ENCODE measurements at regions not wholly inside any gene's neighbourhood (a gene's known extent, or its start where the extent isn't known, plus 50 kb on each side); places are given as distances from the start of the nearest gene placed in this dataset.

- TF ChIP-seq CEBPZ (IDR thresholded peaks at IDR 0.05; ENCODE audit: borderline replicate concordance, low read depth, low read length) (no peak), KDM5B (IDR thresholded peaks at IDR 0.05; ENCODE audit: insufficient replicate concordance, low read depth, low read length) (no peak)
Measured at GRCh38 chr15:70539912-70540530, 223.3 kb downstream of the UACA start (continued).

GRCh38 chr15:70539409-70539808 lies 223.9 kb downstream of the UACA start:
- DNase-seq (ENCODE audit: extremely low read depth in 1 of 4, low spot score in 3 of 4) (no peak), ATAC-seq (no peak), FAIRE-seq (no peak)
- Histone ChIP-seq H2AFZ (ENCODE audit: low read depth, low read length) (no peak overlapping the region), H3K9me1 (ENCODE audit: control insufficient read depth, insufficient read depth, low read length) (no peaks in the 10 kb centered on the region), H3K27ac (ENCODE audit: extremely low read depth, low read depth, low read length) (no peak overlapping the region), H3K9ac (ENCODE audit: insufficient read depth in 1 of 2, low read depth in 2 of 2, low read length in 2 of 2) (no peak overlapping the region), H3K4me1 (replicated peaks in 1 of 2; ENCODE audit: control insufficient read depth in 2 of 2, insufficient read depth in 2 of 2, low read length in 2 of 2) (no peaks in the 10 kb centered on the region), H3K27me3 (ENCODE audit: control insufficient read depth in 2 of 2, insufficient read depth in 2 of 2, low read length in 2 of 2) (peaks cover 6 to 38% of the 10 kb centered on the region in 2 experiments; a peak in 3 of 5 replicates), H3K36me3 (ENCODE audit: control insufficient read depth, insufficient read depth, low read length) (no peaks in the 10 kb centered on the region), H3K9me3 (replicated peaks; ENCODE audit: control insufficient read depth, insufficient read depth, low read depth, low read length) (no peaks in the 10 kb centered on the region), H4K20me1 (replicated peaks; ENCODE audit: control insufficient read depth, insufficient read depth, low read length) (no peaks in the 10 kb centered on the region), H3K4me2 (ENCODE audit: insufficient read depth, low read length) (no peak overlapping the region), H3K4me3 (no peak overlapping the region), H3K79me2 (ENCODE audit: control insufficient read depth, insufficient read depth, low read length) (no peaks in the 10 kb centered on the region)
- POLR2A ChIA-PET: no interaction called here
- no TSS peak for BruUV-seq (replicated peaks)
- CTCF ChIA-PET (ENCODE audit: low intra/inter-chr PET ratio): no interaction called here
- 8% methylated on average over 5 of the region's 5 CpGs for WGBS (ENCODE audit: insufficient coverage, low coverage, missing lambda C conversion rate)
- intact Hi-C loops (cut with micrococcal nuclease) (no loop called here), in situ Hi-C loops (cut with MboI) (no loop called here)
- TF ChIP-seq POLR2A (conservative IDR thresholded peaks at IDR 0.05) (no peak), ZNF75A (CRISPR knock-in tag; IDR thresholded peaks at IDR 0.05) (no peak), RBM14 (IDR thresholded peaks at IDR 0.05; ENCODE audit: borderline replicate concordance, insufficient read depth, low read depth, low read length) (no peak), ZNF217 (CRISPR knock-in tag; IDR thresholded peaks at IDR 0.05) (no peak), ZNF644 (tag; IDR thresholded peaks at IDR 0.05; ENCODE audit: low read depth) (no peak), TAF9B (IDR thresholded peaks at IDR 0.05; ENCODE audit: partially characterized antibody) (no peak), THRB (CRISPR knock-in tag; conservative IDR thresholded peaks at IDR 0.05) (no peak), HDAC8 (tag; IDR thresholded peaks at IDR 0.05) (no peak), SREBF1 (IDR thresholded peaks at IDR 0.05; ENCODE audit: borderline replicate concordance, low read depth, low read length) (no peak), BACH1 (tag; IDR thresholded peaks at IDR 0.05) (no peak), XRCC5 (IDR thresholded peaks at IDR 0.05; ENCODE audit: low read depth, low read length) (no peak), TEAD1 (CRISPR knock-in tag; IDR thresholded peaks at IDR 0.05) (no peak), DMBX1 (CRISPR knock-in tag; IDR thresholded peaks at IDR 0.05; ENCODE audit: borderline replicate concordance) (no peak), FOXA1 (IDR thresholded peaks at IDR 0.05; ENCODE audit: borderline replicate concordance) (no peak), BCL6 (CRISPR knock-in tag; IDR thresholded peaks at IDR 0.05) (no peak)
